HepG2 (cell line): ENCODE measurements at regions not wholly inside any gene's neighbourhood (a gene's known extent, or its start where the extent isn't known, plus 50 kb on each side); places are given as distances from the start of the nearest gene placed in this dataset.

Experiments
- ATAC-seq: fragments of 200-7000 bp; cut with Tn5 transposase; 3 replicates; pipeline ENCODE4 v1.9.1; 2020; ENCODE audit warnings: mild to moderate bottlenecking, moderate library complexity
- BruUV-seq: library from RNA; stranded (reverse); fragments of 400-500 nt; replicated peaks from 2 replicates; lab custom pipeline; 2021; lab: Mats Ljungman, UMichigan
- CTCF ChIA-PET: fragments of 300-600 bp; formaldehyde crosslinking; extraction: SDS; loops from one replicate; lab custom pipeline; 2021; ENCODE audit warnings: low total read pairs, inconsistent platforms, low intra/inter-chr PET ratio; lab: Yijun Ruan, JAX
- POLR2A ChIA-PET: fragments of 350-600 bp; sonication (Branson Sonifier 250); formaldehyde crosslinking; loops from one replicate; lab custom pipeline; 2020; ENCODE audit warnings: antibody characterized with exemption, inconsistent platforms; lab: Yijun Ruan, JAX
- DNase-seq: peaks from one replicate; pipeline ENCODE4 v3.0.0-alpha.2; 2015; ENCODE audit warnings: low spot score
- FAIRE-seq: peaks from 3 replicates; lab custom pipeline; 2011; peaks lifted over from hg19 to GRCh38; lab: Jason Lieb, UNC
- H2AFZ ChIP-seq: one replicate; pipeline ENCODE4 v1.6.1; 2011; ENCODE audit warnings: low read length, inconsistent platforms
- H3K27ac ChIP-seq: fragments of 300-600 bp; 3 replicates; pipeline ENCODE4 v1.8.0; 2011; ENCODE audit warnings: mixed run types, mild to moderate bottlenecking, mixed read lengths, low read length, inconsistent platforms; ENCODE audit not compliant: insufficient read depth; ENCODE audit errors: extremely low read length
- H3K27me3 ChIP-seq, 2 experiments: fragments of 200-600 bp in 1 of 2; 2 replicates in 1 of 2; 3 replicates in 1 of 2; pipeline versions ENCODE4 v1.6.0 to v1.8.0; 2011; ENCODE audit warnings: low read length in 2 of 2, mild to moderate bottlenecking in 2 of 2, moderate library complexity in 2 of 2, inconsistent platforms in 1 of 2; ENCODE audit not compliant: insufficient read depth in 2 of 2, control insufficient read depth in 1 of 2
- H3K36me3 ChIP-seq, 2 experiments: fragments of 200-600 bp in 1 of 2; replicated peaks in 1 of 2; 2 replicates in 1 of 2; 3 replicates in 1 of 2; pipeline versions ENCODE4 v1.5.1 to v1.8.0; 2011; ENCODE audit warnings: low read length in 2 of 2, inconsistent platforms in 1 of 2; ENCODE audit not compliant: insufficient read depth in 2 of 2, control insufficient read depth in 1 of 2
- H3K4me1 ChIP-seq: 2 replicates; pipeline ENCODE4 v1.5.1; 2012; ENCODE audit warnings: low read length, inconsistent platforms; ENCODE audit not compliant: insufficient read depth
- H3K4me2 ChIP-seq: 2 replicates; pipeline ENCODE4 v1.6.0; 2011; ENCODE audit warnings: low read depth, low read length, inconsistent platforms
- H3K4me3 ChIP-seq, 3 experiments: fragments of 200-600 bp in 1 of 3; sonication (generic), shearing (Covaris generic) in 1 of 3; replicated peaks in 1 of 3; 2 replicates each; pipeline ENCODE4 v1.5.1; 2011 to 2016; ENCODE audit warnings: low read length in 3 of 3, inconsistent platforms in 2 of 3, low read depth in 2 of 3, mild to moderate bottlenecking in 2 of 3, control low read depth in 1 of 3, mixed read lengths in 1 of 3; ENCODE audit not compliant: insufficient read depth in 1 of 3
- H3K79me2 ChIP-seq: one replicate; pipeline ENCODE4 v1.6.1; 2011; ENCODE audit warnings: low read length, inconsistent platforms; ENCODE audit not compliant: insufficient read depth
- H3K9ac ChIP-seq: 2 replicates; pipeline ENCODE4 v1.6.0; 2011; ENCODE audit warnings: mild to moderate bottlenecking, low read depth, low read length, inconsistent platforms; ENCODE audit not compliant: insufficient read depth
- H3K9me3 ChIP-seq: 2 replicates; pipeline ENCODE4 v1.5.1; 2012; ENCODE audit warnings: mild to moderate bottlenecking, low read length
- H4K20me1 ChIP-seq: 2 replicates; pipeline ENCODE4 v1.6.0; 2011; ENCODE audit warnings: inconsistent platforms, mild to moderate bottlenecking, low read length, moderate library complexity; ENCODE audit not compliant: insufficient read depth
- SATB2 ChIP-seq: sonication (generic); formaldehyde crosslinking; IDR thresholded peaks from 2 replicates; pipeline ENCODE4 v1.5.0; 2020; ENCODE audit warnings: missing genetic modification reagents
- SRSF1 ChIP-seq: fragments of 200-400 bp; formaldehyde crosslinking; optimal IDR thresholded peaks from 2 replicates; pipeline ENCODE3; 2017; ENCODE audit warnings: mild to moderate bottlenecking, low read depth, low read length, moderate library complexity
- in situ Hi-C: cut with HindIII; loops from 2 replicates; pipeline ENCODE4 v1.10.0; 2017; ENCODE audit warnings: low pct_unique_long_range_greater_than_20kb; ENCODE audit not compliant: extremely low pct_ligation_motif_present
- intact Hi-C: fragments of 100-400 bp; cut with micrococcal nuclease; formaldehyde crosslinking; loops from one replicate; pipeline ENCODE4 v1.10.0; 2022; ENCODE audit not compliant: unreplicated experiment
- TF ChIP-seq, protein P1 (sequence below): sonication (generic); formaldehyde crosslinking; IDR thresholded peaks from 2 replicates; pipeline ENCODE4 v1.8.0; 2022; ENCODE audit warnings: missing genetic modification reagents, mild to moderate bottlenecking, moderate library complexity, borderline replicate concordance
- TF ChIP-seq, protein P2 (sequence below): sonication (generic); formaldehyde crosslinking; IDR thresholded peaks from 2 replicates; pipeline ENCODE4 v1.4.0; 2020; ENCODE audit warnings: missing genetic modification reagents

DNA sequence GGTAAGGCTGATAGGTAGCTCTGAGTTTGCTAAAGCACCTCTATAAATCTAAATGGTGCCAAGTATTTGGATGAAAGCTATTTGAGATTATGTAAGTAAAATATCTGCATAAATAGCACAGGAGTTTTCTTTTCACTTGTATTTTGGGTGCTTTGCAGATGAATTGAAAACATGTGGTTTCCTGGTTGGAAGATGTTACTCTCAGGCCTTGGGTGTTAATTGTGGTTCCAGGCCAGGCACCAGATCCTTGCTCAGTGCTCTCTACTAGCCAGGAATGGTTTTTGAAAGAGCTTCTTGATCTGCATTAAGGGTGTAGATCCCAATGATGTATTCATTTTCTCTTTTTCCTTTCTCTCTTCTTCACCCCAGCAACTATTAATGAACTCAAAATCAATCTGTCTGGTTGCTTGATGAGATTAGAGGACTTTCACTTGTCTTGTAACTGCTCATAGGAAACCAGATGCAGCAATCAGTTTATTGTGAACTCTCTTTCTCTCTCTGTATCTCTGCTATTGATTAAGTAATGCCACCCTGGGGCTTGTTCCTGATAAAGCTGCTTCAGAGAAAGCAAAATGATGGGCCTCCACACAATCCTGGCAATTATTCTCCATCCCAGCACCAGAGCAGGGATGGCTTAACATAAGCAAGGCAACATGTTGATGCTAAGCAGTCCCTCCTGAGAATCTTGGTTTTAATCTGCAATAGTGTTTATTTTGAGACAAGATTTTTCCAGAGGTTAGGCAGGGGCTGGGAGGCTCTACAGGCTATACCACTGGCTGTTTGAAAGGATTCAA, 147.0 kb upstream of the NTM start:
- H3K4me1 ChIP-seq = no peaks in the 10 kb centered on the region
- POLR2A ChIA-PET = no interaction called here
- H4K20me1 ChIP-seq = no peaks in the 10 kb centered on the region
- H2AFZ ChIP-seq = no peak overlapping the region
- H3K36me3 ChIP-seq = no peaks in the 10 kb centered on the region
- no peaks in the 10 kb centered on the region; a peak in 1 of 5 replicates for H3K27me3 ChIP-seq
- intact Hi-C loops = no loop called here
- DNase-seq (no peak), ATAC-seq (no peak), FAIRE-seq (no peak)
- CTCF ChIA-PET = no interaction called here
- TF ChIP-seq, protein P1, sequence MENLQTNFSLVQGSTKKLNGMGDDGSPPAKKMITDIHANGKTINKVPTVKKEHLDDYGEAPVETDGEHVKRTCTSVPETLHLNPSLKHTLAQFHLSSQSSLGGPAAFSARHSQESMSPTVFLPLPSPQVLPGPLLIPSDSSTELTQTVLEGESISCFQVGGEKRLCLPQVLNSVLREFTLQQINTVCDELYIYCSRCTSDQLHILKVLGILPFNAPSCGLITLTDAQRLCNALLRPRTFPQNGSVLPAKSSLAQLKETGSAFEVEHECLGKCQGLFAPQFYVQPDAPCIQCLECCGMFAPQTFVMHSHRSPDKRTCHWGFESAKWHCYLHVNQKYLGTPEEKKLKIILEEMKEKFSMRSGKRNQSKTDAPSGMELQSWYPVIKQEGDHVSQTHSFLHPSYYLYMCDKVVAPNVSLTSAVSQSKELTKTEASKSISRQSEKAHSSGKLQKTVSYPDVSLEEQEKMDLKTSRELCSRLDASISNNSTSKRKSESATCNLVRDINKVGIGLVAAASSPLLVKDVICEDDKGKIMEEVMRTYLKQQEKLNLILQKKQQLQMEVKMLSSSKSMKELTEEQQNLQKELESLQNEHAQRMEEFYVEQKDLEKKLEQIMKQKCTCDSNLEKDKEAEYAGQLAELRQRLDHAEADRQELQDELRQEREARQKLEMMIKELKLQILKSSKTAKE (CRISPR knock-in tag) = no peak
- TF ChIP-seq SATB2 (CRISPR knock-in tag) = no peak
- TF ChIP-seq, protein P2, sequence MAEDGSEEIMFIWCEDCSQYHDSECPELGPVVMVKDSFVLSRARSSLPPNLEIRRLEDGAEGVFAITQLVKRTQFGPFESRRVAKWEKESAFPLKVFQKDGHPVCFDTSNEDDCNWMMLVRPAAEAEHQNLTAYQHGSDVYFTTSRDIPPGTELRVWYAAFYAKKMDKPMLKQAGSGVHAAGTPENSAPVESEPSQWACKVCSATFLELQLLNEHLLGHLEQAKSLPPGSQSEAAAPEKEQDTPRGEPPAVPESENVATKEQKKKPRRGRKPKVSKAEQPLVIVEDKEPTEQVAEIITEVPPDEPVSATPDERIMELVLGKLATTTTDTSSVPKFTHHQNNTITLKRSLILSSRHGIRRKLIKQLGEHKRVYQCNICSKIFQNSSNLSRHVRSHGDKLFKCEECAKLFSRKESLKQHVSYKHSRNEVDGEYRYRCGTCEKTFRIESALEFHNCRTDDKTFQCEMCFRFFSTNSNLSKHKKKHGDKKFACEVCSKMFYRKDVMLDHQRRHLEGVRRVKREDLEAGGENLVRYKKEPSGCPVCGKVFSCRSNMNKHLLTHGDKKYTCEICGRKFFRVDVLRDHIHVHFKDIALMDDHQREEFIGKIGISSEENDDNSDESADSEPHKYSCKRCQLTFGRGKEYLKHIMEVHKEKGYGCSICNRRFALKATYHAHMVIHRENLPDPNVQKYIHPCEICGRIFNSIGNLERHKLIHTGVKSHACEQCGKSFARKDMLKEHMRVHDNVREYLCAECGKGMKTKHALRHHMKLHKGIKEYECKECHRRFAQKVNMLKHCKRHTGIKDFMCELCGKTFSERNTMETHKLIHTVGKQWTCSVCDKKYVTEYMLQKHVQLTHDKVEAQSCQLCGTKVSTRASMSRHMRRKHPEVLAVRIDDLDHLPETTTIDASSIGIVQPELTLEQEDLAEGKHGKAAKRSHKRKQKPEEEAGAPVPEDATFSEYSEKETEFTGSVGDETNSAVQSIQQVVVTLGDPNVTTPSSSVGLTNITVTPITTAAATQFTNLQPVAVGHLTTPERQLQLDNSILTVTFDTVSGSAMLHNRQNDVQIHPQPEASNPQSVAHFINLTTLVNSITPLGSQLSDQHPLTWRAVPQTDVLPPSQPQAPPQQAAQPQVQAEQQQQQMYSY (CRISPR knock-in tag) = no peak
- no peak for TF ChIP-seq SRSF1
- in situ Hi-C loops = no loop called here
- H3K9ac ChIP-seq = no peak overlapping the region
- BruUV-seq = no TSS peak
- no peak overlapping the region for H3K27ac ChIP-seq
- no peaks in the 10 kb centered on the region for H3K9me3 ChIP-seq
- no peaks in the 10 kb centered on the region for H3K79me2 ChIP-seq
- no peak overlapping the region for H3K4me2 ChIP-seq
- H3K4me3 ChIP-seq = no peak overlapping the region
